ENCODE measurements at regions not wholly inside any gene's neighbourhood (a gene's known extent, or its start where the extent isn't known, plus 50 kb on each side); places are given as distances from the start of the nearest gene placed in this dataset.

- no peak overlapping the region for H3K4me3 ChIP-seq (ENCODE audit: low read depth, low read length)
- TF ChIP-seq CTCF (IDR thresholded peaks at IDR 0.05; ENCODE audit: low read depth, low read length), result no peak
Measured at GRCh38 chr6:169867751-169868191, 116.3 kb downstream of the ERMARD start.

- H3K4me3 ChIP-seq (ENCODE audit: low read depth, low read length), result no peak overlapping the region
- no peak for TF ChIP-seq CTCF (IDR thresholded peaks at IDR 0.05; ENCODE audit: low read depth, low read length)
Measured at GRCh38 chr6:169866668-169867521, 115.5 kb downstream of the ERMARD start.

- H3K4me3 ChIP-seq (ENCODE audit: low read depth, low read length), result no peak overlapping the region
- TF ChIP-seq CTCF (IDR thresholded peaks at IDR 0.05; ENCODE audit: low read depth, low read length), result no peak
Measured at GRCh38 chr6:169866140-169866534, 114.7 kb downstream of the ERMARD start.

- no peak overlapping the region for H3K4me3 ChIP-seq (ENCODE audit: low read depth, low read length)
- TF ChIP-seq CTCF (IDR thresholded peaks at IDR 0.05; ENCODE audit: low read depth, low read length), result no peak
Measured at GRCh38 chr6:169865346-169866139, 114.1 kb downstream of the ERMARD start.

GRCh38 chr6:169864148-169865020 is 113.0 kb downstream of the ERMARD start:
- H3K4me3 ChIP-seq (ENCODE audit: low read depth, low read length), result no peak overlapping the region
- TF ChIP-seq CTCF (IDR thresholded peaks at IDR 0.05; ENCODE audit: low read depth, low read length), result no peak

GRCh38 chr6:169863710-169864109 is 112.3 kb downstream of the ERMARD start:
- H3K4me3 ChIP-seq (ENCODE audit: low read depth, low read length), result no peak overlapping the region
- TF ChIP-seq CTCF (IDR thresholded peaks at IDR 0.05; ENCODE audit: low read depth, low read length), result no peak

All from WI38 (cell line).